ENCODE measurements at regions not wholly inside any gene's neighbourhood (a gene's known extent, or its start where the extent isn't known, plus 50 kb on each side); places are given as distances from the start of the nearest gene placed in this dataset.

GRCh38 chr4:127558489-127559407 lies 74.0 kb upstream of the INTU start:
- TF ChIP-seq, protein P1, sequence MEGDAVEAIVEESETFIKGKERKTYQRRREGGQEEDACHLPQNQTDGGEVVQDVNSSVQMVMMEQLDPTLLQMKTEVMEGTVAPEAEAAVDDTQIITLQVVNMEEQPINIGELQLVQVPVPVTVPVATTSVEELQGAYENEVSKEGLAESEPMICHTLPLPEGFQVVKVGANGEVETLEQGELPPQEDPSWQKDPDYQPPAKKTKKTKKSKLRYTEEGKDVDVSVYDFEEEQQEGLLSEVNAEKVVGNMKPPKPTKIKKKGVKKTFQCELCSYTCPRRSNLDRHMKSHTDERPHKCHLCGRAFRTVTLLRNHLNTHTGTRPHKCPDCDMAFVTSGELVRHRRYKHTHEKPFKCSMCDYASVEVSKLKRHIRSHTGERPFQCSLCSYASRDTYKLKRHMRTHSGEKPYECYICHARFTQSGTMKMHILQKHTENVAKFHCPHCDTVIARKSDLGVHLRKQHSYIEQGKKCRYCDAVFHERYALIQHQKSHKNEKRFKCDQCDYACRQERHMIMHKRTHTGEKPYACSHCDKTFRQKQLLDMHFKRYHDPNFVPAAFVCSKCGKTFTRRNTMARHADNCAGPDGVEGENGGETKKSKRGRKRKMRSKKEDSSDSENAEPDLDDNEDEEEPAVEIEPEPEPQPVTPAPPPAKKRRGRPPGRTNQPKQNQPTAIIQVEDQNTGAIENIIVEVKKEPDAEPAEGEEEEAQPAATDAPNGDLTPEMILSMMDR (IDR thresholded peaks at IDR 0.05; ENCODE audit: borderline replicate concordance, insufficient read depth, low read depth, low read length) = no peak
- H3K4me3 ChIP-seq (ENCODE audit: low read depth, low read length) = no peak overlapping the region

GRCh38 chr4:127559981-127560380 lies 72.8 kb upstream of the INTU start:
- H3K4me3 ChIP-seq (ENCODE audit: low read depth, low read length) = no peak overlapping the region
- TF ChIP-seq, protein P1 (IDR thresholded peaks at IDR 0.05; ENCODE audit: borderline replicate concordance, insufficient read depth, low read depth, low read length) = no peak

- TF ChIP-seq, protein P1 (IDR thresholded peaks at IDR 0.05; ENCODE audit: borderline replicate concordance, insufficient read depth, low read depth, low read length) = no peak
- no peak overlapping the region for H3K4me3 ChIP-seq (ENCODE audit: low read depth, low read length)
Measured at GRCh38 chr4:127560755-127561154, 72.0 kb upstream of the INTU start.

DNA sequence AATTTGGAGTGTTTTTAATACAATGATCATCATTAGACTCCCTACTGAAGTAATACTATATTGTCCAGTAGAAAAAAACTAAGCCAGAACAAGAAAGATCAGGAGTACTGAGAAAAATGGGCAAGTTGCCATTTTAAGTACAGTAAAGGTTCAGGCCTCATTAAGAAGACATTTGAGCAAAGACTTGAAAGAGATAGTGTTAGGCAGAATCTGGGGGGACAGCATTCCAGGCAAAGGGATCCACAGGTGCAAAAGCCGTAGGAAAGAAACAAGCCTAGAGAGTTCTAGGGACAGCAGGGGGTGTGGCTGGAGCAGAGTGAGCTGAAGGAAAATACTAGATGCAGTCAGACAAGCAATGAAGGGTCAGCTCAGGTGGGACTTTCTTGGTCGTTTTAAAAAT lies 58.1 kb upstream of the INTU start:
- TF ChIP-seq, protein P1 (IDR thresholded peaks at IDR 0.05; ENCODE audit: borderline replicate concordance, insufficient read depth, low read depth, low read length) = no peak
- no peak overlapping the region for H3K4me3 ChIP-seq (ENCODE audit: low read depth, low read length)

- TF ChIP-seq, protein P1 (IDR thresholded peaks at IDR 0.05; ENCODE audit: borderline replicate concordance, insufficient read depth, low read depth, low read length) = no peak
- H3K4me3 ChIP-seq (ENCODE audit: low read depth, low read length) = no peak overlapping the region
Measured at GRCh38 chr4:127575888-127576287, 56.9 kb upstream of the INTU start.

- TF ChIP-seq, protein P1 (IDR thresholded peaks at IDR 0.05; ENCODE audit: borderline replicate concordance, insufficient read depth, low read depth, low read length) = no peak
- H3K4me3 ChIP-seq (ENCODE audit: low read depth, low read length) = no peak overlapping the region
Measured at GRCh38 chr4:127578491-127578890, 54.3 kb upstream of the INTU start.

- TF ChIP-seq, protein P1 (IDR thresholded peaks at IDR 0.05; ENCODE audit: borderline replicate concordance, insufficient read depth, low read depth, low read length) = no peak
- no peak overlapping the region for H3K4me3 ChIP-seq (ENCODE audit: low read depth, low read length)
Measured at GRCh38 chr4:127578967-127579366, 53.8 kb upstream of the INTU start.

All from GM12875 (cell line).